Hematopoietic multipotent progenitor cell treated with erythropoietin and hydrocortisone succinate and interleukin-3 and kit ligand, for 15 days (in vitro differentiated cells): ENCODE measurements at regions not wholly inside any gene's neighbourhood (a gene's known extent, or its start where the extent isn't known, plus 50 kb on each side); places are given as distances from the start of the nearest gene placed in this dataset.
A peak's percentile ranks its signal among the peaks of the same experiment; 100 is the strongest.

Experiments used
- DNase-seq: peaks from one replicate; pipeline ENCODE4 v3.0.0-alpha.2; 2015; ENCODE audit warnings: low spot score

DNA sequence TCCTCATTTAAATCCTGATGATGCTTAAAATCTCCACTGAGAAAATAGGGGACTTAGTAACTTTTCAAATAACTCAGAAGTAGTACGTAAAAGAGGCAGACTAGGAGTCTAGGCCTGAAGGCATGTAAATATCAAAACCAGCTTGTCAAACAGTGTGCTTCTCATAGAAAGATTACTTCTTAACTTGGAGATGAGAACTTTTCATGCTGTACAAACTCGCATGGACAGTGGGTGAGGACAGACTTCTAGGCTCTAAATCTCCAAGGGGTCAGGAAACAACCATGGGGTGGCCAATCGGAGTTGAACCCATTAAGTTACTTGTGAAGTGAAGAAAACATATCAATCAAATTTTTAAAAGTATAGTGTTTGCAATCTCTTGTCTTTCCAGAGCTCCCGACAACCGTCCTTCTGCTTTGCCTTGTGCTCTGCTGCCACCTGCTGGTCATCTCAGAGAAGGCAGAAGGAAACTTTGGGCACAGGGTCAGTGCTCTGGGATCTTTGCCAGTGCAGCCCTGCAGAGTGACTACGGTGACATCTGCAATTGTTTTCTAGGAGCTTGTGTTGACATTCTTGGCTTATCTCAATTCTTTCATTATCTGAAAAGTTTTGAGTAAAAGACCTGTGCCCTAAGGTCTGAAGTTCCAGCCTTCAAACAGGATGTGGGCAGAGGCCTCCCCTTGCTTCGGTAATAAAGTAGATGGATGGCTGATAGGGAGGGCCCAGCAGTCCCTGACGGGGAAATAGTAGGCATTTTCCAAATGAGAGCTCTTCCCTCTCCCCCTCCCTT, 105.1 kb upstream of the PDE4B start:
- DNase-seq: peak; percentile 86

DNA sequence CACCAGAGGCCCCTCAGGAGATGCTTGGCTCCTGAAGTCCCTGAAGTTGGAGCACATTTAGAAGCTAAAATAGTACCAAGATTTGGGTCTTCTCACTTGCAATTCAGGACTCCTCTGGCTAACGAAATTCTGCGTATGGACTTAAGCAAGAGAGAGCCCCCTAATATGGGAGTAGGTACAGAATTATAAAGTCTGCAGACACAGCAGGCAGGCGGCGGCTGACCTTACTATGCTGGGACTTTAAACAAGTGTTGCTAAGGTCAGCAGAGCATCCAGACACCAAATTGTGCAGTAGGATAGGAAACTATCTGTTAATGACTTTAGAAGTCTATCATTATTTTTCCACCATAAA, 104.5 kb upstream of the PDE4B start:
- DNase-seq: no peak

DNA sequence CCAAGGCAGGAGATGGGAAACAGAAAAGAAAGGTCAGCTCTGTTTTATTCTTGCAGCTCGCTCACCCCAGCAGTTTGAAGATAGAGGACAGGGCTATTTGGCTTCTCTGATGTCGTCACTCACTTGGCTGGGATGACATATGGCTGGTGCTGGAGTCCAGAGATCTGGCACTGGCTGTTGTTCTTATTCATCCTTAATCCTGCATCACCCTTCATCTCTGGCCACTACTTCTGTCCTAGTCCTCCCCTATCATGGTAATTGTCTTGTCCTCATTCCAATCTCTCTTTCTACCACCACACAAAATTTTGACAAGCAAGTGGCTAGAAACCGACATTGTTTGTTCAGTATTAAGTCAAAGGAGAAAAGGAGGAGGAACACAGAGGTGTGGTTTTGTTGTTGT, 103.8 kb upstream of the PDE4B start:
- no peak for DNase-seq

DNA sequence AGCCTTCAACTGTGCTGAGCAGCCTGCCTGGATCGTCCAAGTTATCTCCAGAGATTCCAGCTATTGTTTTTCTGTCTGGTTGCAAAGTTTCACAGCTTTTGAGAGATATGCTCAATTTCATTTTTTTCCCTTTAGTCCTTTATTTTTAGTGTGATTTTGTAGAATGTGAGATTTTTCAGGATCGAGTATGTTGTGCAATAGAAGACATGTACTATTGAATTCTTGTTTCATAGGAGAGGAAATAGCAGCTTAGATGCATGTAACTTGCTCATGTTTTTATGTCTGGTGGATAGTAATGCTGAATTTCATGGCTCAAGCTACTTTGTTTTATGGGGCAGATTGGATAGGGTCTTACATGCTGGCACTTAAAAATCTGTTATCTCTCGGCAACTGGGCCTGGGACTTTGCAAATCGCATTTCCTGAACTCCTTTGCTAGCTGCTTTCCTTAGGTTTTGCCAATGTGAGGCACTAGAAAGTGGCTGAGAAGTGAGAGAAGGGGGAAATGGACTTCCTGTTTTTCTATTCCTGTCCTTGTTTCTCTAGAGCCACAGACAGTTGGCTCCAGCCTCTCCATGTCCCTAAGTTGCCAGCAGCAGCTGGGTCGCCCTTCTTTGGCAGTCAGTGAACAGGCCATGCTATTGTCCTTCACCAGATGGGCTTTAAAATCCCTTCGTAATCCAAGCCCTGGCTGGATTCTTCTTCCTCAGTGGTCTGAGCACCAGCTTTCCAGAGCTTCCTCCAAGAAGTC, 101.4 kb upstream of the PDE4B start:
- no peak for DNase-seq

DNA sequence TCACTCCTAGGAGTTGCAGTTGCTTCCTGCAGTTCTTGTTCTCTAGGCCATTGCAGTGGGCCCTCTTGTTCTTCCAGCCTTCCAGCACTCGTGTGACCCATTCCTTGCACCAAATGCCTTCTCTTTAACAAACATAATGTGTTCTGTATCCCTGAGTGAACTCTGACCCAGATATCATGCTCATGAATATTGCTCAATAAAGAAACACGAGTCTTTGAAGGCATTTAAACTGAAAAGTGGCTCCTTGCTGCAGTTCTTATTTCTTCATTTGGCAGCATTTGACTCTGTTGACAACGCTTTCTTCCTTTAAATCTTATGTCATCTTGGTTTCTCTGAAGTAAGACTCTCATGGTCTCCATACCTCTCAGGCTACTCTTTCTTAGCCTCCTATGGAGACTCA, 100.7 kb upstream of the PDE4B start:
- DNase-seq: no peak

DNA sequence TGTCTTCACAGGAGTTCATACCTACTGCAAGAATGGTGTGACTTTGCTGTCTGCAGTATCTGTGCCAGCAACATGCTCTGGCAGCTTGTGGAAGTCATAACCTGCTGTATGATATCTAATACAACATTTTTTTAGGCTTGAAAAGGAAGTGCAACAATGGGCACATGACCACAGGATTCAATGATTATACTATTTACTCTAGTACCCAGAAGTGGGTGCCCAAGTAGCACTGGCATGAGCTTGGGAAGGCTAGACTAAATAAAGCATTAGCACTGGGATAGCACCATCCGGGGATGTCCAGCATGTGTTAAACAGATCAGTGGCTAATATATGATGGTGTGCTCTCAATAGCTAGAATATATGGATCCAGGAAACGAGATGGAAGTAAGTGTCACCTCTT, 98.6 kb upstream of the PDE4B start:
- DNase-seq: no peak

DNA sequence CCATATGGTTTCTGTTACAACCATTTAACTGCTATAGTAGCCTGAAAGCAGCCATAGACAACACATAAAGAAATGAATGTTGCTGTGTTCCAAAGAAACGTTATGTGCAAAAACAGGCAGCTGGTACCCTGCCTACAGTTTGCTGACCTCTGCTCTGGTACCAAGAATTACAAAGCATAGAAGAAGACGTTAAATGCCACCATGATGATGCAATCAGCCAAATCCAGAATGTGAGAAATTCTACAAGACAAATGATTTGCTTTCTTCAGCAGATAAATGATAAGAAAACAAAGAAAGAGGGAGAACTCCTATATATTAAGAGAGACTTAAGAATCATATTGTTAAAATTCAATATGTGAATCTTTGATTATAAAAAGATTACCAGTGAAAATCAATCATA, 97.8 kb upstream of the PDE4B start:
- DNase-seq: no peak

DNA sequence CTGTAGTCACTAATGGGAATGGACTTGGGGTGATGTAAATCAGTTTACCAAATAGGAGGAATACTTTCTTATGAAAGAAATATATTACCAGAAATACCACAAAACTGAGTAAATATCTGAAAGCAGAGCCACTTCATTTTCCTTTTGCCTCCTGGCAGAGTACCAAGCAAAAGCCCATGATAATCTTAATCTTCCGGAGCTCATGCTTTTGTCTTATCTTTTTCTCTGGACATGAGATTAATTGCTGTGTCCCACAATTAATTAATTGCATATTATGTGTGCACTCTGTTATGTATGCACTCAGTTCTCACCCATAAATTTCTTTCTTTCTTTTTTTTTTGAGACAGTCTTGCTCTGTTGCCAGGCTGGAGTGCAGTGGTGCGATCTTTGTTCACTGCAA, 94.1 kb upstream of the PDE4B start:
- no peak for DNase-seq

DNA sequence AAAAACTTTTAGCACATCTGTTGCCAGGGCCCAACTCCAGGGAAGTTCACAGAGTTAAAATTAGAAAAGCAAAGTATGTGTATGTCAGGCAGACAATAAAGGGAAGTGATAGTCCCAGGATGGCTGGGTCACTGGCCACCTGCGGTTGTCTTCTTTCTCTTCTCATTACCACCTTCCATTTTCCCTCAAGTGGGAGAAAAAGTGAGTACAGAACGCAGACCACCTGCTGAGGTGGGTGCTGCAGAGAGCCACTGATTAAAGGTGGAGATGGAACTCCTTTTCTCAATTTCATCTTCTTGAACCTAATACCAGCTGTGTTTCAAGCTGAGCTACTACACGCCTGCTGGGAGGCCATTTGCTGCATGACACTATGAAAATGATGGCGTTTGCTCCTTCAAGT, 88.8 kb upstream of the PDE4B start:
- no peak for DNase-seq

DNA sequence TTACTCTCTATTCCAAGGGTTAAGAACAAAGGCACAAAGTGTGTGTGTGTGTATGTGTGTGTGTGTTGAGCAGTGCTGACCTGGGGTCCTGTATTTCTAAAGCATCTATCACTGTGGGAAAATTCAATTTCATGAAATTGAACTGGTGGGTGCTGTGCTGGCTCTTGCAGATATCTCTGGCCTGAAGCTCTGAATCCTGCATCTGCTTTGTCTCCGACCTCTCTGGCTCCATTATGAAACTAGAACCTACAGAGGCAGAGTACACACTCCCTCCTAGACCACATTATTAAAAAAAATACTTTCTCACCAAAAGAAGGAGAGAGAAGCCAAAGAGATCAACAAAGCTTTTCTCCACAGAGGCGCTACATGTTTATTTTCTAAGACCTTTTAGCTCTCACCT, 88.4 kb upstream of the PDE4B start:
- no peak for DNase-seq

DNA sequence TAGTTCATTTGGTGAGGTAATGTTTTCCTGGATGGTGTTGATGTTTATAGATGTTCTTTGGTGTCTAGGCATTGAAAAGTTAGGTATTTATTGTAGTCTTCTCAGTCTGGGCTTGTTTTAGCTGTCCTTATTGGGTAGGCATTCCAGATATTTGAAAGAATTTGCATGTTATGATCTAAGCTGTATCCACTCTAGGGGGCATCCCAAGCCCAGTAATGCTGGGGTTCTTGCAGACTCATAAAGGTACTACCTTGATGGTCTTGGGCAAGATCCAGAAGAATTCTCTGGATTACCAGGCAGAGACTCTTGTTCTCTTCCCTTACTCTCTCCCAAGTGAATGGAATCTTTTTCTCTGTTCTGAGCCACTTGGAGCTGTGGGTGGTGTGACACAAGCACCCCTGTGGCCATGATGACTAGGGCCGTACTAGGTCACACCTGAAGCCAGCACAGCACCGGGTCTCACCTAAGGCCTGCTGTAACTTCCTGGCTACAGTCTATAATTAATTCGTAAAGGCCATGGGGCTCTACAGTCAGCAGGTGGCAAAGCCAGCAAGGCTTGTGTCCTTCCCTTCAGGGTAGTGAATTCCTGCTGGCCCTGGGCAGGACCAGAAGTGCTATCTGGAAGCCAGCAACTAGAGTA, 74.8 kb upstream of the PDE4B start:
- DNase-seq: no peak

DNA sequence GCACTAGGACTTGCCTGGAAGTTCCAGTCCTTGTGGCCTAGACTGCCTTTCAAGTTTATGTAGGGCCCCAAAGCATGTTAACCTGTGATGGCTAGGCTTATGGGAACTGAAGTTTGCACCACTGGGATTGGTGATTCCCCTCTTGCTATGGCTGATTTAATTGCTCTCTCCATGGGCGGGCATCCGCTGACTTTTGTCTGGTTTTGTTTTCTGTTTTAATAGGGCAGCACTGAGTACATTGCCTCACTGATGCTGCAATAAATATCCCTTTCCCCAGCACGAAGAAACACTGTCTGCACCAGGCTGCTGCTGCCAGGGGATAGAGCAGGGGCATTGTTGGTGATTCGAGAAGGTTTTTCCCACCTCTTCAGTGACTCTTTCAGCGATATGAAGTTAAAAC, 73.3 kb upstream of the PDE4B start:
- DNase-seq: no peak

DNA sequence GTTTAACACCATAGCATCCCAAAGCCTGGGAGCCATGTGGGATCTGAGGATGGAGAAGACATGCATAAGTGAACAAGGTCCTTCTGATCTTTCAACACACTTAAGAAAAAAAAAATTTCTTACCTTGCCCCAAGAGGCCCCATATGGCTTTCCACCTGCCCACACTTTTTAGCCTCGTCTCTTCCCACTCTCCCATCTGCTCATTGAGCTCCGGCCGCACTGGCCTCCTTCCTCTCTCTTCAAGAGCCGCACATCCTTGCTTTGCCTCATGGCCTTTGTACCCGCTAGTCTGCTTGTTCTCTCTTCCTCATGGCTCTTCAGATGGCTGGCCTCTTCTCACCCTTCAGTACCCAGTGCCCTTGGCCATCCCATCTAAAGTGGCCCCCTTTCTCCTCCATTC, 70.2 kb upstream of the PDE4B start:
- DNase-seq: no peak

DNA sequence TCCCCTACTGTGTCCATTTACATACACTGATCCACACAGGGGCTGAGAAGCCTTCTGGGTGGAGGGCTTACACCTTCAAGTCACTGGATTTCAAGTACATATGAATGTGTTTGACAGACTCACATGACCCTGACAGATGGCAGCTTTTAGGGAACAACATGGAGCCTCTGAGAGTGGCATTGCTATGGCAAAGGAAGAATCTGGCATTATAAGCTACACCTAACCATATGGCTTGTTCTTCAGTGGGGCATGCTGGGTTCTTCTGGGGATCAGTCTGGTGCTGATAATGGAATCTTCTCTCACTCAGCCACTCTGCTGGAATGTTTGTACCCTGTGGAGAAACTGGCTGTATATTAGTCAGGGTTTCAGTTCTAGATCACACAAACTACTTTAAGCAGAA, 68.5 kb upstream of the PDE4B start:
- no peak for DNase-seq

DNA sequence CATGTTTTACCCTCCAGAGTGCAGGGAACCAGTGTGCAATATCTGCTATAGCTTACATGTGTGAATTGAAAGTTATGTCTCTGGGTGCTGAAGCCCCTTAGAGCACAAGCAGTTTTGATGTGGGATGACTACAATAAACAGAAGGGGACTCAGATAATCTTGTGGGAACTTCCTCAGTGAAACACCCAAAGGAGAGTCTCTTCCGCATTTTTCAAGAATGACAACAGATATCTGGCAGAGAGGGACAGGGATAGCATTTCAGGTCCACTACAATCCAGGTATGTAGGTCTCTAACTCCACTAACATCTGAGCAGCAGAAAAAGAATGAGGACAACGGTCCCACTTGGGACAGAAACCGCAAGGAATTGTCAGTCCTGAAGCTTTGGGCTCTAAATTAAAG, 67.6 kb upstream of the PDE4B start:
- DNase-seq: no peak

DNA sequence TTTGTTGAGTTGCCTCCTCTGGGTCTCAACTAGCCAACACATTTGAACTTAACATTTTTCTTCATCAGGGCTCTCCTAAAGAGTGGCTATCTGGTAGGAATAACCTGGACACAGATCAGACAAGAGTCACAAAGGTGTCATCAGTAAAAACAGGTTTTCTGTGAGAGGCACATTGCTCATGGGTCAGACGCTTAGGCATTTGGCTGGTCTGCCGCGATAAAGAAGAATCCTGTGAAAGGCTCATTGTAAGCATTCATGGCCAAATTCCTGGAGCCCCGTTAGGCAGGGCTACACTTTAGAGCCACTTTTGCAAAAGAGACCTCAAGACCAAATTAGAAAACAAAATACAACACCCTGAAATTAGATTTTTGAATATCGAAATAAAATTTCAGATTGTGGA, 64.2 kb upstream of the PDE4B start:
- no peak for DNase-seq

DNA sequence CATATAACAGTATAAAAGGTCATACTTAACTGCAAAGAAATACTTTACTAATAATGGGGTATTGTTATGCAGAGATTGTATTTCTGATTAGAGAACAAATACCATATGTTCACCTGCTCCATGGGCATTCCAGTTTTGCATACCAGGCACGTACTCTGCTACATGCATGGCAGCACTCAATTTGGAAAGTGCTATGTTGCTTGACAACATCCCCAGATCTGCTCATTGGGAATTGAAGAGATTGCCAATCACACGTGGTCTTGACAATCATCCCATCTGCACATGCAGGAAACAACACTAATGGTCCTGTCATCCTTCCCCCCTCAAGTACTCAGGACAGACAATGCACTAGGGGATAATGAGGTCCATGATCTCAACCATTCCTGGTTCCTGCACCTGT, 63.4 kb upstream of the PDE4B start:
- DNase-seq: no peak

DNA sequence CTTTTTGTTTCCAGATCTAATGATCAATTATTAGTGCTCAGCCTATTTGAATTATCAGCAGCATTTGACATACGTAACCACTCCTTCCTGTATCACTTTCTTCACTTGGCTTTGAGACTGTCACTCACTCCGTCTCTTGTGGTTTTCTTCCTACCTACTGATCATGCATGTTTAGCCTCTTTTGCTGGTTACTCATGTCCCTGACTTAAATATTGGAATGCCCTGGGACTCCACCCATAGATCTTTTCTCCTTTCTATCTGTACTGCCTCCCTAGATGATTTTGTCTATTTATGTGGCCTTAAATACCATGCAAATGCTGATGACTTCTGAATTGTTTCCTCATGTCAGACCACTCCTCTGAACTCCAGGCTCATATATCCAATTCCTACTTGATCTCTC, 57.7 kb upstream of the PDE4B start:
- no peak for DNase-seq

DNA sequence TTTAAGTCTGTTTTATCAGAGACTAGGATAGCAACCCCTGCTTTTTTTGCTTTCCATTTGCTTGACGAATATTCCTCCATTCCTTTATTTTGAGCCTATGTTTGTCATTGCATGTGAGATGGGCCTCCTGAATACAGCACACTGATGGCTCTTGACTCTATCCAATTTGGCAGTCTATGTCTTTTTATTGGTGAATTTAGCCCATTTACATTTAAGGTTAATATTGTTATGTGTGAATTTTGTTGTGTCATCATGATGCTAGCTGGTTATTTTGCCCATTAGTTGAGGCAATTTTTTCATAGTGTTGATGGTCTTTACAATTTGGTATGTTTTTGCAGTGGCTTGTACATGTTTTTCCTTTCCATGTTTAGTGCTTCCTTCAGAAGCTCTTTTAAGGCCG, 50.7 kb upstream of the PDE4B start:
- no peak for DNase-seq
